ENCODE measurements at regions not wholly inside any gene's neighbourhood (a gene's known extent, or its start where the extent isn't known, plus 50 kb on each side); places are given as distances from the start of the nearest gene placed in this dataset.

DNA sequence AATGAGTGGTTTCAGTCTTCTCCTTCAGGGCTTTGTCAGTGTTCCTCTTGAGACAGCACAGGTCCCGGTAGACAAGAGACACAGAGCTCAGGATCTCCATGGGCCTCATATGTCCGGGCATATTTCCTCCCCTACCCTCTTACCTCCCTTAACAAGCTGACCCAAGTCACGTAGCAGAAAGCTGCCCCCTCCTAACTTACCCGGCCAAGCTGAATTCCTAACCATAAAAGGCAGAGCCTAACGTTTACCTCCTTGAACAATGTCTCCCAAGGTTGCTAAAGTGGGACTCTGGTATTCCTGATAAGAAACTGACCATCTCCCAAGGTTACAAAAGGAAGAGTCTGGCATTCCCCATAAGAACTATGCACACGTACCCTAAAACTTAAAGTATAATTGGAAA, 182.2 kb upstream of the USP15 start:
- no peak for DNase-seq

DNA sequence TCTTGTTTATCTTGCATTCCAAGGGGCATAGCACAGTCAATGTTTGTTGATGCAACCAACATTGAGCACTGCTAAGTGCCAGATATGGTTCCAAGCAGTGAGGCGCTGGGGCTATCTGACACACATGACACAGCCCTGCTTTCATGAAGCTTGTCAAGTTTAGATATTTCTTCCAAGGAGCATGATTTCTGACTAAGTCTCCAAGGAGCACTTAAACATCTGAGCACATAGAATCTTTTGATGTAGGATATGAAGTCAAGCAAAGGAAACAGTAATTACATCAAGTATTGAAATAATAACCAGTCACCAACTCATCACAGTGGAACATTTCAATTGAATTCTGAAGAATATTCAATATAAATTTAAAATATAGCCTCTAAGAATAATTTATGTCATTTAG, 177.8 kb upstream of the USP15 start:
- DNase-seq: no peak

DNA sequence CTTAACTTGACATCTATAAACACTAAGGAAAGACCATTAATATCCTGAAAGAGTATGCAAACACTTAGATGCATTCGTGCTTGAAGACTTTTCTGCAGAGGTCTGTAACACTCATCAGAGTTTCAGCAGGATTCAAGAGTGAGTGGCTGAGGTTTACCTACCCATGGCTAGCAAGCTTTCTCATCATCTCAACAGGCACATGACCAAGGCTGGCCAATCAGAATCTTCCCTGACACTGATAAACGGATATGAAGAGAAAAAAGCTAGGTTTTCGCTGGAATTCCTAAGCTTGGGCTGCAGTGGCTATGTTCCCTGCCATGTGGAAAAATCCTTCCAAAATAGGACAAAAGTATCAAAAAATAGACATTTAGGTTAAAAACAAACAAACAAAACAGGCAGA, 162.1 kb upstream of the USP15 start:
- DNase-seq: no peak

DNA sequence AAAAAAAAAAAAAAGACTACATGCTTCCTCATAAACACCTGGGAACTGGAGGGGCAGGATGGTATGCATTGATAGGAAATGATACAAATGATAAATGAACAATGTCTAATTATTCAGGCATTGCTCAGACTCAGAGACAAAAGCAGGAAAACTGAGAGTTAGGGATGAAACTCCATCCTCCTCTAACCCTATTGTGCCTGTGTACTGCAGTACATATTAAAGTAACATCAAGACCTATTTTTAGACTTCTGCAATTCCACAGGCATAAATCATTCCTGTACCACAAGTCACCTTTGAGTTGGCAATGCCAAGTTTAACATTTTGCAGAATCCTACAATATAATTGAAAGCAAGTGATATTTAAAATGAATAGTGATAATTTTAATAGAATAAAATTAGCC, 156.5 kb upstream of the USP15 start:
- no peak for DNase-seq

DNA sequence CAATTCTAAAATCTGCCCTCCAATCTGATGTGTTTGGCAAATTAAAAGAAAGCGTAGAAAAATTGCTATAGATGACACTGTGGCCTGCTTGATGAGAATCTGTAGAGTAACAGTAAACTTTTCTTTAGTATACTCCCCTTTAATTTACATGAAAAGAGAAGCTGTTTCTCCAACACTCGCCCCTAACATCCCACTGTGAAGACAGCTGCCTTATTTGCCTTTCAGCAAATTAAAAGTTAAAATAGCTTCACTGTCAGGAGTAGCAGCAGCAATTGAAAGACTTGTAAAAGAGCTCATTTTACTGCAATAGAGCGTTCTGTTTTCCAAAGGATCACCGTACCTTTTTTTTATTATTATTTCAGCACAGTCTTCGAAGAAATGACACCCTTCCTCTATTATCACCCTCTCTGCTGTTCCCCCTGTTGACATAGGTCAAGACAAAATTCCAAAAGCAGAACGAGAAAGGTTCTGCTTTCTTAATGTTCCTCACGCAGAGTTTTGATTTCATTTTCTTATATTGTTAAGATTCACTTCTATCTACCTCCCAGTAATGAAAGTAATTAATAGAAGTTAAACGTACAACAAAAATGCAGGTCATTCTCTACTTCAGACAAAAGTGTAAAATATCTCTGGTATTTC, 153.5 kb upstream of the USP15 start:
- DNase-seq: no peak

DNA sequence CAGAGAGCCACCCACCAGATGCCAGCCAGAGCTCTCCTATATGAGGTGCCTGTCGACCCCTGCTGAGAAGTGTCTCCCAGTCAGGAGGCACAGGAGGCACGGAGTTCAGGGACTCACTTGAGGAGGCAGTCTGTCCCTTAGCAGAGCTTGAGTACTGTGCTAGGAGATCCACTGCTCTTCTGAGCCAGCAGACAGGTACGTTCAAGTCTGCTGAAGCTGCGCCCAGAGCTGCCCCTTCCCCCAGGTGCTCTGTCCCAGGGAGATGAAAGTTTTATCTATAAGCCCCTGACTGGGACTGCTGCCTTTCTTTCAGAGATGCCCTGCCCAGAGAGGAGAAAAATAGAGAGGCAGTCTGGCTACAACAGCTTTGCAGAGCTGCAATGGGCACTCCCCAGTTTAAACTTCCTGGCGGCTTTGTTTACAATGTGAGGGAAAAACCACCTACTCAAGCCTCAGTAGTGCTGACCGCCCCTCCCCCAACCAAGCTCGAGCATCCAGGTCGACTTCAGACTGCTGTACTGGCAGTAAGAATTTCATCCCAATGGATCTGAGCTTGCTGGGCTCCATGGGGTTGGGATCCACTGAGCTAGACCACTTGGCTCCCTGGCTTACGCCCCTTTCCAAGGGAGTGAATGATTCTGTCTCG, 146.7 kb upstream of the USP15 start:
- DNase-seq: no peak

DNA sequence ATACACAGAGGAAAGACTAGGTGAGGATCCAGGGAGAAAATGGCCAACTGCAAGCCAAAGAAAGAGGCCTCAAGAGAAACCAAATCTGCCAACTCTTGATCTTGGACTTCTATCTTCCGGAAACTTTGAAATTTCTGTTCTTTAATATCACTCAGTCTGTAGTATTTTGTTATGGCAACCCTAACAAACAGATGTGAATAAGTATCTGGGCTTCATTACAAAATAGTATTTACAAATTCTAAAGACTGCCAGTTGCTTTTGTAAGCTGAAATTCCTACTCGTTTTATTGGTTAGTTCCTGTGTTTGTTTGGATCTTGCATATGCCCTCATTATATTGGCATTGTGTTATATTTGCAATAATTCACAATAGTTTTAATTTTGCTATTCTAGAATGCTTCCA, 143.2 kb upstream of the USP15 start:
- no peak for DNase-seq

DNA sequence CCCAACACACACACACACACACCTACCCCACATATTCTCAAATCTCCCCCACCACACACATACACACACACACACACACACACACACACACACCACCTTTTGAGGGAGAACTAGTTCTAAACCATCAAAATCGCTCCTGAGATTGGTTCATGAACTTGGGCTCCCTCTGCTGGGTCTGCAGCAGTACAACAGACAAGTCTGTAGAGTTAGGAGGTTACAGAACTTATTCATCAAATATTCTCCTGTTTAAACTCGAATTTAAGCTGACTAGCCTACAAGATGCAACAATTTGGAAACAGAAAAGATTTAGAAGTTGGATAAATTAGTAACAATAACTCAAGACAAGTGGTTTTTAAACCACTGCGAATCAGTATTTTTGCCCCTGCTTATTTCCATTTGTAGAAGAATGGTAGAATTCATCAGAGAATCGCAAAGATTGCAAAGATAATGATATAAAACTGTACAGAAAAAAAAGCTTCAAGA, 136.4 kb upstream of the USP15 start:
- no peak for DNase-seq

DNA sequence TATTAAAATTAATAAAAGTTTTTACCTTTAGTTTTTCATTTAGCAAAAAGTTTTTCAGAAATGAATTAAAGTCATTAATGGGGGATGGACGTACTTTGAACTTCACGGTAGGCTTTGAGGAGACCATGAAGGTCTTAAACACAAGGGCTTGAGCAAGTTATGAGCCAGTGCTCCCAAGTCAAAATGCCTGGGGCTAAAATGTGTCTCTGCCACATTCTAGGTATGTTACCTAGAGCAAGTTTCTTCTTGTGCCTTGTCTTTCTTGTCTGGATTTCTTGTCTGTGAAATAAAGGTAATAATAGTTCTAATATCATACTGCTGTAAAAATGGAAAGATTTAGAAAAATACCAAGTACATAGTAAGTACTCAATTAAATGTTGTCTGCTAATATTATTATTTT, 132.7 kb upstream of the USP15 start:
- DNase-seq: no peak

DNA sequence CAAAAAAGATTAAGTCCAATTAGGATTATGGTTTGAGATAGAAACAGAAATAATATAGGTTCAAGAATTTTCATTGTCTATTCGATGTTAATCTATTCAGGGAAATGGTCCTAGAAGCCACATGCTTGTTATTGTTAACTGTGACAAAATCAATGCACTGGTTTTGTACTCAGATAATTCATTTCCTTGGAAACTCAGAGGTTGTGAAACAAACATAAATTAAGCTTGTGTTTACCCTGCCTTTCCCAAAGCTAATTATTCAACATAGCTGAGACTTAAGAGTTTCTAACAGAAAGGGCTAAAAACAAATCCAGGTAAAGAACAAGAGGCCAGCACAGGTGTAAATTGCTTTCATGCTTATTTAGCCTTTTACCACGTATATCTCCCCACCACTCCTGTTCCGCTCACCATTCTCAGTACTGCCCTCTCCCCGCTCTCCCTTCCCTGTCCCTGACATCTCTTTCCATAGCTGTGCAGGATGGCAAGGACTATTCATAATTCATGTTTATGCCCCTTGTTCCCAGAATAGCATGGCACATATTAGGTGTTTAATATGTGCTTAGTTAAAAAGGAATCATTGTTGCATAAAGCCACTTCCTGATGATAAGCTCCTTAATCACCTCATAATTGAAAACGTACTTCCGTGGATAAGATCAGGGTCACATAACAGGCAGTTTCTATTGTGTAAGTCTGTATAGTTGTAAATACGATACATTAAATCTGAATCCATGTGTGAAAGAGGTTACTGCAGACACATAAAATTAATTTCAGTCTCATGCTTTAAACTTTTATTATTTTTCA, 131.8 kb upstream of the USP15 start:
- DNase-seq: no peak

DNA sequence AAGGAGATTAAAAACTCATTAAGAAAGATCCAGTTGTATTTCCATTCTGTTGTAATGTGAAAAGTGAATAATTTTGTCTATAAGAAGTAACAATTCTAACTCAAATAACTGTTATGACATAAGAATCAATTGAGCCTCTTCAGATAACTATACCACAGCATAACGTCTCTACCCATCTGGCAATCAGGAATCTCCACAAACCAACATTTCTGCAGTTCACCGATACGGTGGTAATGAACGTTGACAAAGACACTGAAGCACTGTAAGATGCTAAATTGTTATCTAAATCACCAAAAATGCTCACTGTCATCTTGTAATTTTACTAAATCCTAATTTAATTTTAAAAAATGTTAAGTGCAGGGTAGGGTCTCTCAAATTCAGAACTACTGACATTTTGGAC, 130.9 kb upstream of the USP15 start:
- no peak for DNase-seq

DNA sequence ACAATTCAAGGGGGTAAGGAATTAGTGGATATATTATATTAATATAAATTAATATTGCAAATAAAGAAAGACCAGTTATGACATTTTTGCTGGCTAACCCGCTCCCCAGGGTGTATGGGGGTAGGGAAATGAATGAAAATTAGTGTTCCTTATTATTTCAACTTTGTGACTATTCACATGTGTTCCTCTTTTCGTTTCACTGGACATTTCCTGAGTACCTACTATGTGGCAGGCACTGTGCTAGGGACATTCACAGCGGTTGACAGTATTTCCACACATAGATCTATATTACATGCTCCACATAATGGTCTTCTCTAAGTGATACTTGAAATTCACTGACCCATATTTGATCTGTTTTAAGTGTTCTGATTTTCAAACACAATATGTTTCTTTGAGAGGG, 129.8 kb upstream of the USP15 start:
- DNase-seq: no peak

DNA sequence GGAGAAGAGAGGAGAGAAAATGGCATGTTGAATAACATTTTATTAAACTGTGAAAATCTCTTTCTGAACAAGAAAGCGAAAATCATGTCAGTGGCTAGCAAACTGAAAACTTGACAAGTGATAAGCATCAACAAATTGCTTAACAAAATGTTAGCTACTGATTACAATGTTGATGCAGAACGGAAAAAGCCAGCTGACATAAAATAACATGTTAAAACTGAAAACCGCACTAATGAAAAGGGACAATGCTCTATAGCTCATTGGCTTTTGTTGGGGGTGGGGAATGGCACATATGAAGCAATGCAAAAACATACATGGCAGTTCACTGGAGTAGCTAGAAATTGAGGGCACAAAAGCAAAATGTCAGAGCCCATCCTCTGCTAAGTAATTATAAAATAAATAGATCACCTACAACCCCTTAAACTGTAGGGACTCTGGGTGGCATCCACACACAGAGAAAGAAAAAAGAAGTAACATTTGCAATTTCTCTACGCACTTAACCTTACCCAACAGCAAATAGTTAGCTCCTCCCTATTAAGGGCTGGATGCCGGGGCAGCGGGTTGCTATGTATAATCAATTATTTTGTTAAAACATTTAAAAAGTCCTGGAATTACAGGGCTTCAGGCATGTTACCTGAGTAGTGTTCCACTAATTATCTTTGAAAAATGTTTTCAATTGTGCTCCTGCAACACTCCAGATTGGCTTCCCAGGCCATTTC, 129.2 kb upstream of the USP15 start:
- no peak for DNase-seq

DNA sequence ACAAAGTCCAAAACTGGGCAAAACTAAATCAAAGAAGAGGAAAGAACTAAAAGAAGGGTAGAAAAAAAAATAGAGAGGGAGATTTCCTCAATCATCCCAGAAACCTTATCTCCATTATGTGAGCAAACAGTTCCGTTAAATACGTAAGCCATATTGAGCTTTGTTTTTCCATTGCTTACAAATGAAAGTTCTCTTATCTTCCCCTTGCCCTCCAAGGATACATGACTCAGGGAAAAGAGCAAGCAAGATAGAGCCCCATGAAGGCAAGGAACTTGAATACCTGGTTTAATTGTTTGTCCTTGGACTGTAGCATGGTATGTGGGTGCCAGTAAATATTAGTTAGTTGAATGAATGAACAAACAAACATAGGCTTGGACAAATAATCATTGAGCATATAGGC, 126.8 kb upstream of the USP15 start:
- DNase-seq: no peak

DNA sequence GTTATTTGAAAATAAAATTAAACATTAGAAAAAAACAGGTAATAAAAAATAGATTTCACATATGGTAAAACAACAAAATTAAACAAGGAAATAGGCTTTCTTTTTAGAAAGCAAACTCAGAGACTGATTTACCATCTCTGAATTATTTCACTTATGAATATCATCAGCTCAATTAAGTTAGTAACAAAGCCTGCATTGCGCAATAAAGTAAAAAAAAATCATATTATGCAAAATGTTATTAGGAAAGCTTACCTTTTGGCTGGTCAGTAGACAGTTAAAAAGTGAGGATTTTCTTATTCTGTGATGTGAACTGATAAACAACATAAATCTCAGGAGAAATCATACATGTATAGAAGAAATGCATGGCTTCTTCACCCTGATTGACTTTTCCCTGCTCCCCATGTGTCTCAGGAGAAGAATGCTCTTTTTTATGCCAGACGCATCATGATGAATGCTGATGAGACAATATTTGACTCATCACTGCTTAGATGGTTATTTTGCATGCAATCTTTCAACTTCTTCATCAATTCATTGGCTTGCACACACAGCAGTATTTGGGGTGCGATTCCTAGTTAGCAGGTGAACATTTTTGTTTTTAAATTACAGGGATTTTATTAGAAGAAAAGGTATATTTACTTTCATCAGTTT, 124.5 kb upstream of the USP15 start:
- no peak for DNase-seq

DNA sequence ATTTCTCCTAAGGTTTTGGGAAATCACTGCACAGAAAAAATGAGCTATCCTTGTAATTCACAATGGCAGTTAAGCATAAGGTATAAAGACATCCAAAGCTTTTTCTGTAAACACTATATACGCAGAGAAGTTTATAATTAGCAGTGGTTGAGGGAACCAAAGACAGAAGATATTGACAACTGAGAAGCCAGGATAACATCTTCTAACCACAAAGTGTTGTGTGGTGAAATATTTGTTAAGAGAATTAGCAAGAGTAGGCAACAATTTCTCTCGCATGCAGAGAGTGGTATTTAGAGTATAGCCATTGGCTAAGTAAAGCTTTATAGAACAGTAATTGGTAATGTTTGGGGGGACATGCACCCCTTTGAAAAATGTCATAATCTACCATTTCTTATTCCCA, 123.7 kb upstream of the USP15 start:
- DNase-seq: no peak

DNA sequence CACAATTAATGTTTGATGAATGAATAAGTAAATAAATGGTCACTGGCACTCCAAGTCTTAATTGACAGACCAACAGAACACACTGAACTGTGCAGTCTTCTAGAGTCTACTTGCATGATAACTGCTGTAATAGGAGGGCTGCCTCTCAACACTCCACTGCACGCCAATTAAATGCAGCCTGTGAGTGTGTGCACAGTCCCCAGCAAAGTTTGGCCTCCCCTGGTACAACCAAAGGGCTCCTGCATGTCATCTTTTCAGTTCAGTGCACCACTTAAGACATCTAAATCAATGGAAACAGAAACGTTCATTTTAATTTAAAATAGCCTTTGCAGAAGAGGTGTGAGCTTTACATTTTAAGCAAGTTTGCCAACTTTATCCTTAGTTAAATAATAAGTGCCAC, 121.7 kb upstream of the USP15 start:
- no peak for DNase-seq

DNA sequence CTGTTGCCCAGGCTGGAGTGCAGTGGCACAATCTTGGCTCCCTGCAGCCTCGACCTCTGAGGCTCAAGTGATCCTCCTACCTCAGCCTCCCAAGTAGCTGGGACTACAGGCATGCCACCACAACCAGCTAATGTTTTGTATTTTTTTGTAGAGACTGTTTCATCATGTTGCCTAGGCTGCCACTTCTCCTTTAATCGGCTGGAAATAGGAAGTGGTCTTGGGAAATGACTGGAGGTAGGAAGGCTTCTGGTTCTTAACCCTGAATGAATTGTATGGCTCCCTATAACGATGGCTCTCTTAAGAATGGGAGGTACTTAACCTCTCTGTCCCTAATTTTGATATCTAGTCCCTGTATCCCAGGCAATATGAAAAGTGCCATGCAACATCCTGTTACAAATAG, 113.9 kb upstream of the USP15 start:
- DNase-seq: no peak

DNA sequence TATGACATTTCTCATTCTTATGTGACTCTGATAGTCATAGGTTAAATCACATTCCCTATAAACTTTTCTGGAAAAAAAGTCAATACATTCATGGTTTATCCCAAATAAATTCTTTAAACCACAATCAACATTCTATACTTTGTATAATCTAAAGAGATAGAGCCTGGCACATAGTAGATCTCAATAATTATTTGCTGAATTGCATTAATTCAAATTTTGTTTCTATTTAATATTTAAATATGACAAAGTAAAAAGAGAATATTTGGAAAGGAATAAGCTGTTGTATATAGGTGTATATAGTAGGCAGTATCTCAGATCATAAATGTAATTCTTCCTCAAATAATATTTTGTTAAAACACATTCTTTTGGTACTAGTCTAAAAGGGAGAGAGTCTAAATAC, 102.2 kb upstream of the USP15 start:
- no peak for DNase-seq

DNA sequence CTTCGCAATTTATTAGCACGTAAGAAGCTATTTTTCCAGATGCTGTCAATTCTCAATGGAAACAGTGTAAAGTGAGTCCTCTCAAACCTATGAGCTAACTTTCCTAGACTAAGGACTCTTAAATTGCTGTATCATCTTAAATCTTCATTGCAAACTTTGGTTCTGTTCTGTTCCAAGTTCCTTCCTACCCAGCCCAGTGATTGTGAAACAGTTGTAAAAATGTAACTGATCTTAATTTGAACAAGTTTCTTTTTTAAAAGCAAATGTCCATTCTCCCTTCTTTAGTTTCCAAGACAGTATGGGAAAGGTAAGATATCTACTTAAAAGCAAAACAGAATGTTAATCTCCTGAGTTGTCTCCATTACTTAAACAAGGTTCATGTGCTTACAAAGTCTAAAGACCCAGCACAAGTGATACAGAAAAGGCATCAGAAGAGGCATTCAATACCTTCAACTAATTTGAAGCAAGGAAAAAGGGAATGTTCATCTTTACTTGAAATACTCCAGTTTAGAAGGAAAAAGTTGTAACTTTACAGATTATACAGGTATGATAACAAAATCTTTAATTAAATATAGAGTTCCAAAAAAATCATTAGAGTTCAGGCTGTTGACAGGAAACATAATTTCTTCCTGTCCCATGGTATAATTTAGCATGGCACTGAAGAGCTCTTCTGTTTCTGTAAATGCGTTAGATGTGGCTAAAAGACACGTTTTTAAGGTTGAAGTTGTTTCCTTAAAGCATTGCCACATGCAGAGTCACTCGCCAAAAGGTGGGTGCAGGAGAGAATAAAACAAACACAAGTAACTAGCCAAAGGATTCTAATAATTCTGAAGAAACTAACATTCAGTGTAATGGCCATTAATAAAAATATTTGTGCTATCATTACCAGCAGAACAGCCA, 101.5 kb upstream of the USP15 start:
- DNase-seq: no peak

DNA sequence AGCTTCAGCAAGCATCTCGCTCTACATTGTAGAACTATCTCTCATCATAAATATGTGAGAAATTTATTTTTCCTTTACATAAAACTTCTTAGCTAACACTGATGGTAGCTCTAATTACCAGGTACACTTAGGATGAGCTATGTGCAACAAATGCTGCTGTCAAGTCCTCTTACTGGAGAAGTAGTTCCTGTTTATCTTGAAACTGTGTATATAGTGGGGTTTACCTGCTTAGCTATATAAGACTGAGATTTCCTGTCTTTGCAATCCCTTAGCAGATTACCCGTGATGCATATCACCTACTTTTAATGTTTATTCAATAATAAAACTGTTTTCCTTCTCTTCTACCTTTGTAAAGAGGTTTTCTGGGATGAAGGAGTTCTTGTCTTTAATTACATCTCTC, 98.0 kb upstream of the USP15 start:
- no peak for DNase-seq

DNA sequence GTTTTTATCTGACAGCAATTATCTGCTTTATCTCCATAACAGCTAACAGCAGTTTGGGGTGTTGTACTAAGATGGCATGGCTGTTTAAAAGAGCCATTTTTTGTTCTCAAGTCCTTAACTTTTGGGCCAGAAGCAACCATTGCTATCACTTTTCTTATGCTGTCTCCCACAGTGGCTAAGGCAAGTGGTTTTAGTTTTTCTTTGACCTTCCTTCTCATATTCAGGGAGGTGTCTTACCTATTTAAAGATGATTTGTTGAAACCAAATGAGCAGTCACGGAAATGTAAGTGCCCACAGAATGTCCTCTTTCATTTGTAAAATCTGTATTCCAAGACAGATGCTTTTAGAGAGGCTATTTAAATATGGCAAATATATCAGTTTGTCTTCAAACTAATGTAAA, 96.8 kb upstream of the USP15 start:
- DNase-seq: no peak
